Subcutaneous abdominal adipose tissue (tissue), 5 donors: ENCODE measurements at regions not wholly inside any gene's neighbourhood (a gene's known extent, or its start where the extent isn't known, plus 50 kb on each side); places are given as distances from the start of the nearest gene placed in this dataset.
"Not testable (repeated sequence)": the region's sequence is repeated elsewhere in the genome, so short reads cannot be mapped to it uniquely, and the experiment has no call there.

Experiments
- H3K27ac ChIP-seq: one replicate; pipeline ENCODE4 v1.7.0; 2013; ENCODE audit warnings: low read depth, mild to moderate bottlenecking, inconsistent platforms, low read length, moderate library complexity
- H3K27me3 ChIP-seq, 5 donors: one replicate each; pipeline ENCODE4 v1.7.0; 2013; ENCODE audit warnings: low read length in 5 of 5, inconsistent platforms in 1 of 5; ENCODE audit not compliant: control insufficient read depth in 5 of 5, insufficient read depth in 4 of 5
- H3K36me3 ChIP-seq, 5 donors: one replicate each; pipeline ENCODE4 v1.7.0; 2013; ENCODE audit warnings: low read length in 5 of 5; ENCODE audit not compliant: control insufficient read depth in 5 of 5, insufficient read depth in 5 of 5
- H3K4me1 ChIP-seq, 5 donors: one replicate each; pipeline ENCODE4 v1.7.0; 2013; ENCODE audit warnings: low read length in 5 of 5, mild to moderate bottlenecking in 3 of 5, moderate library complexity in 1 of 5; ENCODE audit not compliant: control insufficient read depth in 5 of 5, insufficient read depth in 5 of 5
- H3K4me3 ChIP-seq, 5 donors: one replicate each; pipeline ENCODE4 v1.7.0; 2013; ENCODE audit warnings: low read length in 5 of 5, low read depth in 1 of 5
- H3K9ac ChIP-seq, 5 donors: one replicate each; pipeline ENCODE4 v1.7.0; 2013; ENCODE audit warnings: low read length in 5 of 5, mild to moderate bottlenecking in 4 of 5, moderate library complexity in 3 of 5
- H3K9me3 ChIP-seq, 5 donors: one replicate each; pipeline ENCODE4 v1.7.0; 2013; ENCODE audit warnings: low read length in 5 of 5; ENCODE audit not compliant: control insufficient read depth in 5 of 5
- donor health status: healthy.
- donor health status: healthy.
- donor health status: healthy.
- donor health status: healthy.
- donor health status: healthy.

DNA sequence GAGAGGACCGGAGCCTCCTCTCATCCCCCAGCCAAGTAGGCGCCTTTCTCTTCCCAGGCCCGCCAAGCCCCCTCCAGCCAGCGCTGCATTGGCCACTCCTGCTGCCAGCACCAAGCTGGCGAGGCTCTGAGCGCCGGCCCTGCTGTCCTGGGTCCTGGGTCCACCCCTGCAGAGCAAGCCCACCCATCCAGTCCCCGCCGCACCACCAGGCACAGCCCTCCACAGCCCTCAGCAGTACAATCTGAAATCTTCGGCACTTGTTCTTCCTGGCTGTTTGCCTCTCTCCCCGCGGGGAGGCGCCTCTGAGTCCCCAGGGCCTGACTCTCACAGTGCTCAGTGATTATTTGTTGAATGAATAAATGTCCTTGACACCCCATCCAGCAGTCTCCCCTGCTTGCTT lies 236.4 kb upstream of the SGCG start:
- H3K9me3 ChIP-seq, result no peaks in the 10 kb centered on the region
- H3K4me1 ChIP-seq, result no peaks in the 10 kb centered on the region

DNA sequence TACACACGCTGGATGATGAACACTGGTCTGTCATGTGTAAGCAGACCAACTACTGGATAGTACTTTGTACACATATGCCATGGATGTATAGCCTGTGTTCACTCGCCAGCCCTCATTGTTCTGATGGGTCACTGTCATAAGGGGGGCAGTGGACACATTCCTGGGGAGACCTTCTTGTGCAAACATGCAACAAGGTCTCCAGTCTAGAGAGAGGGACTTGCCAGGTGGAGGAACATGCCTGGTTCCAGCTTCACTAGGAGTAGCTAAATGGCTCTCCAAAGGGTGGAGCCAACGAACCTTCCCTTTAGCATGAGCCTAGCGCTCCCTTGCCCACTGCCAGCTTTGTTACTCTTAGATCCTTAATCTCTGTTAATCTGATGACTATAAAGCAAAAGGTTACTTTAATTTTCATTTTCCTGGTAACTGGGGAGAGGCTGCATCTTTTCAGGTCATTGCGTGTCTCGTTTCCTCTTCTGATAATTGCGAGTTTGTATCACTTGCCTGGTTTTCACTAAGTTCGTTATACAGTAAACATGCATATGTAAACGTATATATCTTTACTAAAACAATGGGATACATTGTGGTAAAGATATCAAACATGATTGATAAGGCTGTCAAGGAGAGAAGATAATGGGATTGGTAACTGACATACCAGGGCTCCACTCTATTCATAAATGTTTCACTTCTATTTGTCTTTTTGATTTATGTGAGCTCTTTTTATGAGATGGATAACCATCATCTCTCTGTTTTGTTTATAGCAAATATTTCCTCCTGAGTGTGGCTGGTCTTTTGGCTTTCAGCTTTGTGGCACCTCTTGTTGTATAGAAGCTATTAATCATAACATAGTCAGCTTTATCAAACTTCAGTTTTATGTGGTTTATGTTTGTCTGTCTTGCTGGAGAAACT lies 235.2 kb upstream of the SGCG start:
- Histone ChIP-seq H3K9ac (no peak overlapping the region), H3K27me3 (peaks cover 0 to under 1% (median 0%) of the 10 kb centered on the region in 5 donors), H3K27ac (no peak overlapping the region), H3K4me3 (no peak overlapping the region), H3K36me3 (no peaks in the 10 kb centered on the region), H3K4me1 (no peaks in the 10 kb centered on the region), H3K9me3 (no peaks in the 10 kb centered on the region)

More for the DNA sequence above, 236.4 kb upstream of the SGCG start:
- peaks cover 0 to 5% (median 0%) of the 10 kb centered on the region in 5 donors for H3K27me3 ChIP-seq
- no peaks in the 10 kb centered on the region for H3K36me3 ChIP-seq
- H3K9ac ChIP-seq, result no peak overlapping the region
- no peak overlapping the region for H3K27ac ChIP-seq
- H3K4me3 ChIP-seq, result no peak overlapping the region

DNA sequence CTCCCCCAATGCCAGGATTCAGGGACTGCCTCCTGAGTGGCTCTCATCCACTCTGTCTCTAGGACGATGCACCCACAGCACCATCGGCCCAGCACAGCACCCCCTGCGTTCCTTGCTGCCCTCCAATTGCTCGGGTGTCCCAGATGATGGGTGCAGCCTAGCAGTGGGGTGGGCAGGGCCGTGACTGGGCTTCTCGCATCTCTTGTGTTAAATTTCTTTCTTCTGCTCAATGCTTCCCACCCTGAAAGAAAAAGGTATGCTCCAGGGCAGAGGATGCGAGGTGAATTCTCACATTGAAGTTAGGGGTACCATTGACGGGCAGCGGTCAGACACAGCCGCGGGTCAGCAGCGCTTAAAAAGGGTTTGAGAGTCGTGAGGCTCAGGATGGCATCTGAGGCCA lies 232.4 kb upstream of the SGCG start:
- no peaks in the 10 kb centered on the region for H3K36me3 ChIP-seq
- no peak overlapping the region for H3K4me3 ChIP-seq
- no peaks in the 10 kb centered on the region for H3K9me3 ChIP-seq
- no peaks in the 10 kb centered on the region for H3K4me1 ChIP-seq
- H3K27me3 ChIP-seq, result no peaks in the 10 kb centered on the region
- no peak overlapping the region for H3K27ac ChIP-seq
- H3K9ac ChIP-seq, result no peak overlapping the region

DNA sequence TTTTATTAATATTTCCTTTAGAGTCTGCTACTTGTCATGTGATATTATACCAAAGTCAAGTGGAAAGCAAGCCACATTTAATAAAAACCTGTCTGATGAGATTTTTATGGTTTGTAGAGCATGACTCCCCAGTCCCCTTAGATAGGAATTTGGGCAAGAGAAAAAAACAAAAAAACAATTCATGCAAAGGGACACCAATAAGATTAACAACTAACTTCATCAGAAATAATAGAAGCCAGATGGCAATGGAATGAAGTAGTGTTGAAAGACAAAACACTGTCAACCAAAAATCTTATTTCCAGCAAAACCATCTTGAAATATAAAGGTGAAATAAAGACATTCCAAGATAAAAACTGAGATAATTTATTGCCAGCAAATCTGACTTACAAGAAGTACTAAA lies 228.8 kb upstream of the SGCG start:
- H3K4me3 ChIP-seq, H3K9ac ChIP-seq, H3K27ac ChIP-seq, H3K9me3 ChIP-seq, H3K27me3 ChIP-seq, H3K36me3 ChIP-seq, H3K4me1 ChIP-seq: not testable (repeated sequence)

GRCh38 chr13:22955147-22955546 lies 225.6 kb upstream of the SGCG start:
- not testable (repeated sequence) for H3K4me3 ChIP-seq, H3K27ac ChIP-seq, H3K9ac ChIP-seq, H3K27me3 ChIP-seq, H3K9me3 ChIP-seq, H3K4me1 ChIP-seq, H3K36me3 ChIP-seq

DNA sequence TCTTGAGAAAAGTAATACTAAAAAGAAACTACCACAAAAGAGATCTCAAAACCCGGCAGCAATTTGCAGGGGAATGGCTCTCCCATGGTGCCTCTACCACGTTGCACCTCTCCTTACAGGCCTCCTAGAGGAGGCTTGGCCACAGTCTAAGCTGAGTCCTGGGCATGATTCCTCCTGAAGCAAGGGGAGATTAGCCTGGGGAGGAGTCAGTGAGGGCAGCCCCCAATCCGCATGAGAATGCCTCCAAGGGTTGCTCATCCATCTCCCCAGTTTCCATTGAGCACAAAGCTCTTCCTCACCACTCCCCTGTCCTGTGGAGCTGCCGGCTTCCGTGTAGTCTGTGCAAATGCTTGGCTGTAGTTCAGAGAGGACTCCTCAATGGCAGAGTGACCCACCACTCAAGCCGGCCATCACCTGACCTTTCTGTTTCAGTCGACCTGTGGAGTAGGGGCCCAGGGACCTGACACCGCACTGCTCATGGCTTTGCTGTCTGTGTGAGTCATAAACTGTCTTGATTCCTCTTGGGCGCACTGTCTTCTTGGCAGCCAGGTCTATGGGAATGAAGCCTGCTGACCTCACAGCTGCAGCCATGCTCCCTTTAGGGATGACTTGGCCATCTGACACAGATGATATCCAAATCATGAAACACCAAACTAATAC lies 224.2 kb upstream of the SGCG start:
- not testable (repeated sequence) for H3K27me3 ChIP-seq, H3K27ac ChIP-seq, H3K4me1 ChIP-seq, H3K9me3 ChIP-seq, H3K36me3 ChIP-seq, H3K4me3 ChIP-seq, H3K9ac ChIP-seq

DNA sequence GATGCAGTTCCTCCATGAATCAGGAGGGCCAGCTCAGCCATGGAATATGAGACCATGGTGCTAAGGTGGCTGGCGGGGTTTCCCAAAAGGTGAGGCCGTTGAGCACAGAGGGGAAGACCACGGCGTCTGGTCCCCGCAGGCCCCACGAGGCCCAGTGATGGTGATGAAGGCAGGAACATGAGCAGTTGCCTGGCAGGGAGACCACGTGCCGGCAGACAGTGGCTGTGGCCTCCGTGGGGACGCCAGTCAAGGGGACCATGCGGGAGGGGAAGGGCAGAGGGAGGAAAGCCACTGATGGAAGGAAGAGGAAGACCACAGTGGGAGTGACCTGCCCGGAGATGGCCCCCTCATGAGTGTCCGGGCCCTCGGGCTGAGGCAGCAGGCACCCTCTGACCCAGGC lies 220.9 kb upstream of the SGCG start:
- not testable (repeated sequence) for H3K36me3 ChIP-seq, H3K4me3 ChIP-seq, H3K9ac ChIP-seq, H3K27me3 ChIP-seq, H3K4me1 ChIP-seq, H3K27ac ChIP-seq, H3K9me3 ChIP-seq

DNA sequence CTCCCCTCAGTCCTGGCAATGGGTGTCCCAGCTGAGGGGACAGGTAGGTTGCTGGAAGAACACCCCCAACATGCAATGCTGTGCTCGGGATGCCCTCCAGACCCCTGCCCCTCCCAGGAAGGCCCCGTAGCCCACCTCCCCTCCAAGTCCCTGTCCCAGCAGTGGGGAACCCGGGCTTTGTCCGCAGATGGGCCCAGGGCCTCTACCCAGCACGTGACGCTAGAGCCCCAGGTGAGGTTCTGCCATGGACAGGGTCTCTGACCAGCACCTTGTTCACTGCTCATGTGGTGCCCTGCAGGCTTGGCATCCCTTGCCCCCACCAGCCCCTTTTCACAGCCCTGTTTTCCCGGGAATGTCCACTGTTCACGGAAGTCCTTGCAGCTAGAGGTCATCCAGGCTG lies 220.0 kb upstream of the SGCG start:
- Histone ChIP-seq H3K27me3 (peaks cover 0 to 7% (median 0%) of the 10 kb centered on the region in 5 donors), H3K27ac (no peak overlapping the region), H3K9ac (no peak overlapping the region), H3K36me3 (no peaks in the 10 kb centered on the region), H3K4me3 (no peak overlapping the region), H3K9me3 (no peaks in the 10 kb centered on the region), H3K4me1 (no peaks in the 10 kb centered on the region)

DNA sequence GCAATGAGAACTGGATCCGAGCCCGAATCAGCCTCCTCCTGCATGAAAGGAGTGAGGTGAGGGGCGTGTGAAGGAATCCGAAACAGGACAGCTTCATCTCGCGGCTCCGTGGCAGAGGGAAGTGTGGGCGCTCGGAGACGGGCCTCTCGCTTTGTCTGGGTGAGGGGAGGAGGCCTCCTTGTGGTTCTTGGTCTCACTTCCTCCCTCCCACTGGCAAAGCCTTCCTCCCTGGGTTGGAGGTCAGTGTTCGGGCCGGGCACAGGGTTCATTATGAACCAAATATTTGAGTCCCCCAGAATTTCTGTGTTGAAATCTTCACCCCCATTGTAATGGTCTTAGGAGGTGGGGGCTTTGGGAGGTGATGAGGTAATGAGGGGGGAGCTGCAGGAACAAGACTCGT lies 219.4 kb upstream of the SGCG start:
- H3K4me1 ChIP-seq, H3K36me3 ChIP-seq: not testable (repeated sequence)

DNA sequence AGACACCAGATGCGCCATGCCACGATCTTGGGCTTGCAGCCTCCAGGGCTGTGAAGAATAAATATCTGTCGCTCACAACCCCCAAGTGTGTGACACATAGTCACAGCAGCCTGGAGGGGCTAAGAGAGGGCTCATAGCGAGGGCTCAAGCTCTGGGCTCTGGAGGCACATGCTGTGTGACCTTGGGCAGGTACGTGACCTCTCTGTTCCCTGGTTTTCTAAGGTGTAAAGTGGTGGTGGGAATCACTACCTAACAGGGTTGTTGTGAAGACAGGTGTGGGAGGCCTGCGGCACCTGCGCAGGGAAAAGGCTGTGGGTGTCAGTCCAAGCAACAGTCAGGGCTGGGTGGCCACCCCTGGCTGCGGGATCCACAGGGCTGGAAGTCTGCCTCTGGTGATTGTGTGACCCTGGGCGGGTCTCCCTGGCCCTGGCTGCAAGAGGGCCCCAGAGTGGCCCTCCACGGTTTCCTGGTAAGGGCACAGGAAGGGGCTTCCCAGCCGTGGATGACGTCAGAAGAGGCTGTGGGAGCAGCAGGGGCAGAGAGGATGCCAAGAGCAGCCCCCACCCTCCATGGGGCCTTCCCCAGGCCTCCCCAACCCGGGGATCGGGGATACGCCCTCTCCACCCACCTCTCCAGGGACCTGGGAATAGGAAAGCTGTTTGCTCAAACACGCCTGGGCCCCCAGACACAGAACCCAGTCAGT lies 218.8 kb upstream of the SGCG start:
- Histone ChIP-seq H3K9ac (no peak overlapping the region), H3K27me3 (peaks cover 0 to 7% (median 0%) of the 10 kb centered on the region in 5 donors), H3K36me3 (no peaks in the 10 kb centered on the region), H3K27ac (no peak overlapping the region), H3K4me3 (no peak overlapping the region), H3K9me3 (no peaks in the 10 kb centered on the region), H3K4me1 (no peaks in the 10 kb centered on the region)

More for the DNA sequence above, 219.4 kb upstream of the SGCG start:
- H3K4me3 ChIP-seq, H3K27me3 ChIP-seq, H3K9ac ChIP-seq, H3K27ac ChIP-seq, H3K9me3 ChIP-seq: not testable (repeated sequence)
